ENCODE measurements at regions not wholly inside any gene's neighbourhood (a gene's known extent, or its start where the extent isn't known, plus 50 kb on each side); places are given as distances from the start of the nearest gene placed in this dataset.

- no peak for TF ChIP-seq REST (IDR thresholded peaks at IDR 0.05; ENCODE audit: low read depth)
- no peak for TF ChIP-seq TEAD4 (IDR thresholded peaks at IDR 0.05)
- TF ChIP-seq YY1 (IDR thresholded peaks at IDR 0.05; ENCODE audit: low read depth): no peak
These were observed 141.1 kb downstream of the SLC15A5 start for GRCh38 chr12:16136219-16136988.

DNA sequence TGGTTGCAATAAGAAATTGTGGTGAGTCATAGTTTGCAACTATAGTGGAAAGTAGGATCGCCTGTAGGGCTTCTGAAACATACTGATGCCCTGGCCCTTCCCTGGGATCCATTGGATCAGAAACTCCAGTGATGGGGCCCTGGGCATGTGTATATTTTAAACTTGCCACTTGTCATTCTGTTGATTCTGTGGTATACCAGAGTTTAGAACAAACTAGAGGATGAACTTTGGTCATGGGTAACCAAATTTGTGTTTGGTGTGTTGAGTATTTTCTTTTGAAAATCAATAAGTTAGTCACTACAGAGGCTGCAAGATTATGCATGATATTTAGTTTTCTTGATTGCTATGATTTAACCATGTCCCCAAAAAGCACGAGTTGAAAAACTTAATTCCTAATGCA, 142.2 kb downstream of the SLC15A5 start:
- TF ChIP-seq TCF12 (IDR thresholded peaks at IDR 0.05; ENCODE audit: low read depth) (no peak), TAF1 (IDR thresholded peaks at IDR 0.05; ENCODE audit: low read depth) (no peak), YY1 (IDR thresholded peaks at IDR 0.05; ENCODE audit: low read depth) (no peak), FOXM1 (IDR thresholded peaks at IDR 0.05; ENCODE audit: borderline replicate concordance, low read depth) (no peak), EP300 (IDR thresholded peaks at IDR 0.05; ENCODE audit: borderline replicate concordance) (no peak), CEBPB (IDR thresholded peaks at IDR 0.05) (no peak), NFIC (IDR thresholded peaks at IDR 0.05) (no peak)

DNA sequence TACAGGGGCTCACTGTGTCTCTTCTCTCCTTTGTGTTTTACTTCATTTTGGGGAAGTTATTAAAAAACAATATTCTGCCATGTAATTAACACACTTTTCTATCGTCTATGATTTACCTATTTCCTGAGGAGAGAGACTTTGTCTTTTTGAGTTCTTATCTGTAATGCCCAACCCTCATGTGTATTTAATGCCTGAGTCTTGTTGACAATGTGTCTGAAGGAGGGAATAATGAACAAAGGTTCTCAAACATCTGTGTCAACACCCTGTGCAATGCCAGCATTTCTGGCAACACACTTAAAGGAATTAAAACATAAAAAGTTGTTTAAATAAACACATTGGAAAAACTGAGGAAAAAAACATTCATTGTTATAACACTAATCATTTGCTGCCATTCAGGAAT, 147.1 kb downstream of the SLC15A5 start:
- TF ChIP-seq YY1 (IDR thresholded peaks at IDR 0.05; ENCODE audit: low read depth) (no peak), EGR1 (IDR thresholded peaks at IDR 0.05) (no peak), EP300 (IDR thresholded peaks at IDR 0.05; ENCODE audit: borderline replicate concordance) (no peak), TAF1 (IDR thresholded peaks at IDR 0.05; ENCODE audit: low read depth) (no peak), NFIC (IDR thresholded peaks at IDR 0.05) (no peak), USF1 (IDR thresholded peaks at IDR 0.05) (no peak), CEBPB (IDR thresholded peaks at IDR 0.05) (no peak), CREB1 (IDR thresholded peaks at IDR 0.05; ENCODE audit: low read depth) (no peak), RAD21 (IDR thresholded peaks at IDR 0.05; ENCODE audit: low read depth) (no peak), FOXM1 (IDR thresholded peaks at IDR 0.05; ENCODE audit: borderline replicate concordance, low read depth) (no peak), TCF12 (IDR thresholded peaks at IDR 0.05; ENCODE audit: low read depth) (no peak), TEAD4 (IDR thresholded peaks at IDR 0.05) (no peak)
- TF ChIP-seq, protein P1, sequence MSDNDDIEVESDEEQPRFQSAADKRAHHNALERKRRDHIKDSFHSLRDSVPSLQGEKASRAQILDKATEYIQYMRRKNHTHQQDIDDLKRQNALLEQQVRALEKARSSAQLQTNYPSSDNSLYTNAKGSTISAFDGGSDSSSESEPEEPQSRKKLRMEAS (IDR thresholded peaks at IDR 0.05): no peak

GRCh38 chr12:16121953-16122352, 155.5 kb downstream of the SLC15A5 start:
- TF ChIP-seq CEBPB (IDR thresholded peaks at IDR 0.05) (no peak), TAF1 (IDR thresholded peaks at IDR 0.05; ENCODE audit: low read depth) (no peak), USF1 (IDR thresholded peaks at IDR 0.05) (no peak), RAD21 (IDR thresholded peaks at IDR 0.05; ENCODE audit: low read depth) (no peak), YY1 (IDR thresholded peaks at IDR 0.05; ENCODE audit: low read depth) (no peak), CREB1 (IDR thresholded peaks at IDR 0.05; ENCODE audit: low read depth) (no peak), TEAD4 (IDR thresholded peaks at IDR 0.05) (no peak), TCF12 (IDR thresholded peaks at IDR 0.05; ENCODE audit: low read depth) (no peak), EP300 (IDR thresholded peaks at IDR 0.05; ENCODE audit: borderline replicate concordance) (no peak), EGR1 (IDR thresholded peaks at IDR 0.05) (no peak), ZBTB7A (IDR thresholded peaks at IDR 0.05; ENCODE audit: low read depth) (no peak)
- TF ChIP-seq, protein P1 (IDR thresholded peaks at IDR 0.05): no peak

DNA sequence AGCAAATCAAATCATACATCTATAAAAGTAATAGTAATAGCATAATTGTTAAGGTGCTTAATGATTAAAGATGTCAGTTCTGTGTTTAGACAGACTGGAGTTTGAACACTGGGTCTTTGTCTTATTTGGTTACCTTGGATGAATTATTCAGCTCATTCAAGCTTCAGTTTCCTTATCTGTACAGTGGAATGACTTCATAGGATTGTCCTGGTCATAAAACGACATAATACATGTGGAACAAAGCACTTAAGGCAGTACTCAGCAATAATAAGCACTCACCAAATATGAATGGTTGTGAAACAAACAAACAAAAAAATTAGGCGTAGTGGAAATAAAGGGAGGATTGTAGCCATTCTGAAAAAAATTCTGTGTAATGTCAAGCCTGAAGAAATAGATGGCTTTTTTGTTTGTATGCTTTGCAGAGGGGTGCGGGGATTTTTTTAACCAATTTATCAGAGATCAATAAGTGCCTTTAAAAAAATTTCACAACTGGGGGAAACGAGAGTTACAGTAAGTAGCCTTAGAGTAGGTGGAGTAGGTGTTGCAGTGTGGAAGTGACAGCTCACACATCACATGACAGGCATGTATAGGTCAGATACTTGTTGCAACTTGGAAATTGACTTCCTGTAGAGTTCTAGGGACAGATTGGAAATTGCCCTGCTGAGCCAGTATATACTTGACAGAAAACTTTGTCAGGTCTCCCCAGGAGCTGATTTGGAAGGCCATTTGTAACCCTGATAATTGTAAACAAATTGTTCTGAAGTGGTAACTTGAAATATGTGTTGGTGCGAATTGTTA, 157.7 kb downstream of the SLC15A5 start:
- TF ChIP-seq CREB1 (IDR thresholded peaks at IDR 0.05; ENCODE audit: low read depth) (no peak), EGR1 (IDR thresholded peaks at IDR 0.05) (no peak), NFIC (IDR thresholded peaks at IDR 0.05) (no peak), FOXM1 (IDR thresholded peaks at IDR 0.05; ENCODE audit: borderline replicate concordance, low read depth) (no peak), REST (IDR thresholded peaks at IDR 0.05; ENCODE audit: low read depth) (no peak), EP300 (IDR thresholded peaks at IDR 0.05; ENCODE audit: borderline replicate concordance) (no peak), ZBTB7A (IDR thresholded peaks at IDR 0.05; ENCODE audit: low read depth) (no peak), YY1 (IDR thresholded peaks at IDR 0.05; ENCODE audit: low read depth) (no peak), TCF12 (IDR thresholded peaks at IDR 0.05; ENCODE audit: low read depth) (no peak), TEAD4 (IDR thresholded peaks at IDR 0.05) (no peak), TAF1 (IDR thresholded peaks at IDR 0.05; ENCODE audit: low read depth) (no peak), RAD21 (IDR thresholded peaks at IDR 0.05; ENCODE audit: low read depth) (no peak), CEBPB (IDR thresholded peaks at IDR 0.05) (no peak), USF1 (IDR thresholded peaks at IDR 0.05) (no peak)
- TF ChIP-seq, protein P1 (IDR thresholded peaks at IDR 0.05): no peak

Data from Ishikawa (cell line).